ENCODE measurements at regions not wholly inside any gene's neighbourhood (a gene's known extent, or its start where the extent isn't known, plus 50 kb on each side); places are given as distances from the start of the nearest gene placed in this dataset.

- no peak for TF ChIP-seq CTCF (IDR thresholded peaks at IDR 0.05)
- TF ChIP-seq POLR2A (IDR thresholded peaks at IDR 0.05): no peak
Measured at GRCh38 chr4:44120646-44121045, 328.0 kb downstream of the KCTD8 start.
